ENCODE measurements at regions not wholly inside any gene's neighbourhood (a gene's known extent, or its start where the extent isn't known, plus 50 kb on each side); places are given as distances from the start of the nearest gene placed in this dataset.

- TF ChIP-seq GABPA (IDR thresholded peaks at IDR 0.05; ENCODE audit: low read depth) (no peak), ZBTB33 (IDR thresholded peaks at IDR 0.05; ENCODE audit: borderline replicate concordance, low read depth) (no peak), MEF2A (IDR thresholded peaks at IDR 0.05; ENCODE audit: borderline replicate concordance, low read depth) (no peak), IRF3 (IDR thresholded peaks at IDR 0.05; ENCODE audit: low read depth, low read length) (no peak), RXRA (IDR thresholded peaks at IDR 0.05; ENCODE audit: borderline replicate concordance, low read depth) (no peak), CTCF (IDR thresholded peaks at IDR 0.05) (no peak), ELF1 (IDR thresholded peaks at IDR 0.05) (no peak), FOXM1 (IDR thresholded peaks at IDR 0.05; ENCODE audit: low read depth) (no peak), NFIC (IDR thresholded peaks at IDR 0.05; ENCODE audit: borderline replicate concordance) (no peak), MXI1 (IDR thresholded peaks at IDR 0.05; ENCODE audit: low read depth, low read length) (no peak), EP300 (IDR thresholded peaks at IDR 0.05; ENCODE audit: borderline replicate concordance in 1 of 2, low read depth in 1 of 2, low read length in 1 of 2) (no peak), RAD21 (IDR thresholded peaks at IDR 0.05; ENCODE audit: low read length) (no peak), GATA2 (CRISPR knock-in tag; IDR thresholded peaks at IDR 0.05) (no peak), USF2 (IDR thresholded peaks at IDR 0.05; ENCODE audit: borderline replicate concordance, low read depth, low read length) (no peak)
- CTCF ChIA-PET = no interaction called here
- WGBS (ENCODE audit: low lambda C conversion rate) = 20% methylated on average over 1 of the region's 1 CpG
These were observed 253.3 kb downstream of the LIG4 start for GRCh38 chr13:107961849-107962608.

More at GRCh38 chr13:107961849-107962608, 253.3 kb downstream of the LIG4 start:
- no peaks in the 10 kb centered on the region for H3K79me2 ChIP-seq (ENCODE audit: insufficient read depth)
- H3K4me2 ChIP-seq = no peak overlapping the region
- H3F3A ChIP-seq (replicated peaks; ENCODE audit: insufficient read depth) = no peaks in the 10 kb centered on the region
- no peak overlapping the region for H3K9ac ChIP-seq
- POLR2A ChIA-PET = no interaction called here
- no peaks in the 10 kb centered on the region; a peak in 1 of 4 replicates for H3K4me1 ChIP-seq (ENCODE audit: control insufficient read depth in 1 of 2, insufficient read depth in 2 of 2, low read depth in 1 of 2, low read length in 1 of 2)
- DNase-seq = no peak
- no peaks in the 10 kb centered on the region for H3K9me2 ChIP-seq
- no peaks in the 10 kb centered on the region for H4K20me1 ChIP-seq (ENCODE audit: insufficient read depth)
- no peaks in the 10 kb centered on the region for H3K36me3 ChIP-seq (replicated peaks in 1 of 2; ENCODE audit: control insufficient read depth in 1 of 2, insufficient read depth in 2 of 2, low read length in 1 of 2)
- no peak overlapping the region for H3K27ac ChIP-seq (ENCODE audit: low read depth in 2 of 2, low read length in 1 of 2)
- no peak overlapping the region for H3K4me3 ChIP-seq (ENCODE audit: low read depth in 2 of 2, low read length in 1 of 2)
- H3K9me3 ChIP-seq = no peaks in the 10 kb centered on the region
- no peaks in the 10 kb centered on the region for H3K27me3 ChIP-seq (ENCODE audit: insufficient read depth)
- H2AFZ ChIP-seq (ENCODE audit: low read depth) = no peak overlapping the region
